Gastrocnemius medialis (tissue), 4 donors: ENCODE measurements at regions not wholly inside any gene's neighbourhood (a gene's known extent, or its start where the extent isn't known, plus 50 kb on each side); places are given as distances from the start of the nearest gene placed in this dataset.

Experiments
- ATAC-seq, 2 donors: fragments of 150-250 bp; one replicate each; pipeline ENCODE4 v1.9.1; 2016
- DNase-seq, 2 donors: peaks; one replicate each; pipeline ENCODE4 v3.0.0-alpha.2; 2019
- H3K27ac ChIP-seq, 4 donors: fragments of 200-600 bp; sonication (generic); 1 replicate in 1 of 4; 2 replicates in 3 of 4; pipeline ENCODE4 v1.5.1; 2016 to 2018; ENCODE audit warnings: mild to moderate bottlenecking in 2 of 4, moderate library complexity in 1 of 4
- H3K27me3 ChIP-seq, 3 donors: fragments of 200-600 bp; sonication (generic) in 2 of 3; 1 replicate in 1 of 3; 2 replicates in 2 of 3; pipeline versions ENCODE4 v1.5.1 to v1.6.0; 2016 to 2019; ENCODE audit warnings: mild to moderate bottlenecking in 1 of 3, moderate library complexity in 1 of 3
- H3K36me3 ChIP-seq, 2 donors: fragments of 200-600 bp; sonication (generic) in 1 of 2; one replicate each; pipeline ENCODE4 v1.5.1; 2017 to 2018
- H3K4me1 ChIP-seq, 2 donors: fragments of 200-600 bp; sonication (generic) in 1 of 2; one replicate each; pipeline ENCODE4 v1.5.1; 2016 to 2017; ENCODE audit warnings: mild to moderate bottlenecking in 2 of 2
- H3K4me3 ChIP-seq, 4 donors: fragments of 200-600 bp; sonication (generic) in 3 of 4; 1 replicate in 1 of 4; 2 replicates in 3 of 4; pipeline ENCODE4 v1.5.1; 2016 to 2019; ENCODE audit warnings: mild to moderate bottlenecking in 2 of 4
- H3K9me3 ChIP-seq, 3 donors: fragments of 200-600 bp; sonication (generic) in 2 of 3; 1 replicate in 1 of 3; 2 replicates in 2 of 3; pipeline ENCODE4 v1.5.1; 2016 to 2019
- CTCF ChIP-seq, 5 experiments: fragments of 450-650 bp in 3 of 5; fragments of 200-600 bp in 2 of 5; sonication (generic) in 2 of 5; IDR thresholded peaks in 4 of 5; conservative IDR thresholded peaks in 1 of 5; 1 replicate in 4 of 5; 2 replicates in 1 of 5; pipeline ENCODE4 v1.5.1; 2016 to 2019; ENCODE audit warnings: antibody characterized with exemption in 5 of 5, mild to moderate bottlenecking in 3 of 5, moderate library complexity in 3 of 5
- POLR2A ChIP-seq, 2 donors: fragments of 450-650 bp; IDR thresholded peaks; one replicate each; pipeline ENCODE4 v1.6.1; 2017; ENCODE audit warnings: antibody characterized with exemption in 2 of 2, mild to moderate bottlenecking in 2 of 2, moderate library complexity in 2 of 2
- in situ Hi-C, 4 donors: fragments of 200-750 bp; cut with MboI; loops; one replicate each; pipeline versions ENCODE4 v1.15.0 to v1.8.0; 2017; ENCODE audit warnings: low sequenced_read_pairs in 4 of 4
- intact Hi-C: fragments of 100-400 bp; cut with DNase I; formaldehyde crosslinking; loops from one replicate; pipeline ENCODE4 v1.15.1; 2023; ENCODE audit warnings: low total_unique reads

DNA sequence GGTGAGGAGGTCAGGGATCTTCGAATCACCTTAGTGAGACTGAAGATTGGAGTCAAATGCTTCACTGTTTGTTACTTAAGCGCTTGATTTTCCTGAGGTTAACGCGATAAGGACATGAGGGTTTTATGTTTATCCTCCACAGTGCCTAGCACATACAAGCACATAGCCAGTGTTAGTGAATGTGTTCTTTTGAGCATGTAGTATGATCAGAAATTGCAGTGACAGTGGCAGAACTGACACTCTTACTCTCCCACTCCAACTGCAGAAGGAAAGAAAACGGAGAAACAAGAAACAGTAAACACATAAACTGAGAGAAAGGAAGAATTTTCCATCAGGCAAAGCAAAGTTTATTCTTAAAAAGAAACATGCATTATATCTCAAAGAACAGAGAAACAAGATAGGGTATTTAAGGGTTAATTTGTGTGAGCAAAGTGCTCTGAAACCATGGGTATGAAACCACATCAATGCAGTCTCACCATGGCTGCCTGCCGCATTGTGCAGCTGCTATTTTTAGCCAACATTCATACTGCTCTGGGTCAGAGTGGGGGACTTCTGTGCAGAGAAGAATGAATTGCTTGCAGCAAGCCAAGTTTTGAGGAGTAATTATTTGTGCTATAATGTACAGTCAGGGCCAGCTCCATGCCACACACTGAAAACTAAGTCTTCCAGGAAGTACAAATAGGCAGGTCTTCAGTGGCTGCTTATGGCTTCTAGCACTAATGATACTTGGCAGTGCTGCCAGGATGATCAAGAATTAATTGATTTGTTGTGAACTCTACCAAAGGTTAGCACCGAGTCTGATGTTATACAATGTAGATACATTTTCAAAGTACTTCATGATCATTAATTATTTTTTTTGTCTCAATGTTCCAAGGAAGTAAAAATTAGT is 152.0 kb downstream of the MACC1 start:
- Histone ChIP-seq H3K9me3 (no peaks in the 10 kb centered on the region), H3K4me3 (no peak overlapping the region), H3K4me1 (no peaks in the 10 kb centered on the region), H3K36me3 (no peaks in the 10 kb centered on the region), H3K27ac (no peak overlapping the region), H3K27me3 (no peaks in the 10 kb centered on the region)
- in situ Hi-C loops = no loop called here
- intact Hi-C loops = no loop called here
- ATAC-seq (no peak), DNase-seq (no peak)
- no peak for TF ChIP-seq CTCF (IDR thresholded peaks at IDR 0.05 in 4 of 5, conservative IDR thresholded peaks at IDR 0.05 in 1 of 5)
- no peak for TF ChIP-seq POLR2A (IDR thresholded peaks at IDR 0.05)

GRCh38 chr7:20064181-20064970 is 152.8 kb downstream of the MACC1 start:
- TF ChIP-seq CTCF (IDR thresholded peaks at IDR 0.05 in 4 of 5, conservative IDR thresholded peaks at IDR 0.05 in 1 of 5) (no peak), POLR2A (IDR thresholded peaks at IDR 0.05) (no peak)
- DNase-seq (no peak), ATAC-seq (no peak)
- Histone ChIP-seq H3K9me3 (no peaks in the 10 kb centered on the region), H3K27ac (no peak overlapping the region), H3K27me3 (no peaks in the 10 kb centered on the region), H3K4me1 (no peaks in the 10 kb centered on the region), H3K36me3 (no peaks in the 10 kb centered on the region), H3K4me3 (no peak overlapping the region)
- intact Hi-C loops = no loop called here
- in situ Hi-C loops = no loop called here

GRCh38 chr7:20063644-20064043 is 153.5 kb downstream of the MACC1 start:
- Histone ChIP-seq H3K4me3 (no peak overlapping the region), H3K27ac (no peak overlapping the region), H3K4me1 (no peaks in the 10 kb centered on the region), H3K9me3 (no peaks in the 10 kb centered on the region), H3K36me3 (no peaks in the 10 kb centered on the region), H3K27me3 (no peaks in the 10 kb centered on the region)
- no peak for ATAC-seq
- in situ Hi-C loops = no loop called here
- DNase-seq = no peak
- intact Hi-C loops = no loop called here
- no peak for TF ChIP-seq CTCF (IDR thresholded peaks at IDR 0.05 in 4 of 5, conservative IDR thresholded peaks at IDR 0.05 in 1 of 5)

DNA sequence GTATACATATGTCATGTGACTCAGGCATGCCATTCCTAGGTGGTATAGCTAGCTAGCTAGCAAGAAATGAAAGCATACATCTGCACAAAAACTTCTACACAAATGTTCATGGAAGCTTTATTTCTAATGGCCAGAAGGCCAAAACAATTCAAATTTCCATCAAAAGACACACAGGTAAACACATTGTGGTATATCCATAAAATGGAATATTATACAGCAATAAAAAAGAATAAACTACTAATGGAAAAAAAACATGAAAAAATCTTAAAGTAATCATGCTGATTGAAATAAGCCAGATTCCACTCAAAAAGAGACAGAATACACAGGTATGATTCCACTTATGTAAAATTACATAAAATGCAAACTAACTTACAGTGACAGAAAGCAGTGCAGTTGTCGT is 154.3 kb downstream of the MACC1 start:
- intact Hi-C loops = no loop called here

More for the DNA sequence above, 154.3 kb downstream of the MACC1 start:
- Histone ChIP-seq H3K27me3 (no peaks in the 10 kb centered on the region), H3K9me3 (no peaks in the 10 kb centered on the region), H3K4me3 (no peak overlapping the region), H3K27ac (no peak overlapping the region), H3K36me3 (no peaks in the 10 kb centered on the region), H3K4me1 (no peaks in the 10 kb centered on the region)
- ATAC-seq (no peak), DNase-seq (no peak)
- in situ Hi-C loops = no loop called here
- TF ChIP-seq CTCF (IDR thresholded peaks at IDR 0.05 in 4 of 5, conservative IDR thresholded peaks at IDR 0.05 in 1 of 5) (no peak), POLR2A (IDR thresholded peaks at IDR 0.05) (no peak)
